H1 (cell line): ENCODE measurements at regions not wholly inside any gene's neighbourhood (a gene's known extent, or its start where the extent isn't known, plus 50 kb on each side); places are given as distances from the start of the nearest gene placed in this dataset.
"Not testable (repeated sequence)": the region's sequence is repeated elsewhere in the genome, so short reads cannot be mapped to it uniquely, and the experiment has no call there.

Source experiments
- CTCF ChIA-PET: fragments of 300-600 bp; sonication (Branson Sonifier 250); formaldehyde crosslinking; loops from one replicate; lab custom pipeline; 2021; ENCODE audit not compliant: partially characterized antibody; lab: Charles Lee
- POLR2A ChIA-PET: fragments of 300-600 bp; sonication (Branson Sonifier 250); formaldehyde crosslinking; loops from one replicate; lab custom pipeline; 2021; ENCODE audit warnings: inconsistent platforms; ENCODE audit not compliant: partially characterized antibody; lab: Charles Lee
- DNase-seq, 2 experiments: peaks; one replicate each; pipeline versions ENCODE4 v3.0.0 to v3.0.0-alpha.2; 2010 to 2022; ENCODE audit warnings: low spot score in 2 of 2, low read depth in 1 of 2, mixed read lengths in 1 of 2
- FAIRE-seq: peaks from 2 replicates; lab custom pipeline; 2011; peaks lifted over from hg19 to GRCh38; lab: Jason Lieb, UNC
- H2AFZ ChIP-seq: 2 replicates; pipeline ENCODE4 v1.8.1; 2012; ENCODE audit warnings: low read length, inconsistent platforms
- H2AK5ac ChIP-seq: 2 replicates; pipeline ENCODE4 v1.6.1; 2013; ENCODE audit warnings: low read depth, low read length
- H2BK120ac ChIP-seq: replicated peaks from 2 replicates; pipeline ENCODE3; 2013; ENCODE audit warnings: low read depth, low read length, inconsistent platforms
- H2BK12ac ChIP-seq: 2 replicates; pipeline ENCODE4 v1.6.1; 2013; ENCODE audit warnings: low read depth, low read length
- H2BK15ac ChIP-seq: 2 replicates; pipeline ENCODE4 v1.6.1; 2013; ENCODE audit warnings: low read length
- H2BK20ac ChIP-seq: 2 replicates; pipeline ENCODE4 v1.6.1; 2013; ENCODE audit warnings: low read length
- H2BK5ac ChIP-seq: 2 replicates; pipeline ENCODE4 v1.6.1; 2013; ENCODE audit warnings: low read depth, low read length
- H3K14ac ChIP-seq: 2 replicates; pipeline ENCODE4 v1.6.1; 2013; ENCODE audit warnings: inconsistent platforms; ENCODE audit not compliant: insufficient read length
- H3K18ac ChIP-seq: 2 replicates; pipeline ENCODE4 v1.6.1; 2013; ENCODE audit warnings: low read length; ENCODE audit errors: extremely low read depth
- H3K23ac ChIP-seq: 2 replicates; pipeline ENCODE4 v1.6.1; 2013; ENCODE audit warnings: inconsistent platforms; ENCODE audit not compliant: insufficient read length
- H3K23me2 ChIP-seq: 2 replicates; pipeline ENCODE4 v1.6.1; 2013; ENCODE audit warnings: low read depth, low read length
- H3K27ac ChIP-seq: 2 replicates; pipeline ENCODE4 v1.6.1; 2011; ENCODE audit warnings: low read depth, low read length, inconsistent platforms
- H3K27me3 ChIP-seq, 4 experiments: replicated peaks in 1 of 4; 1 replicate in 1 of 4; 2 replicates in 3 of 4; pipeline versions ENCODE4 v1.6.1 to v1.8.1; 2011 to 2013; ENCODE audit warnings: low read length in 3 of 4, mild to moderate bottlenecking in 3 of 4, inconsistent platforms in 2 of 4, mixed read lengths in 2 of 4, moderate library complexity in 1 of 4; ENCODE audit not compliant: control insufficient read depth in 3 of 4, insufficient read depth in 3 of 4; ENCODE audit errors: extremely low read depth in 1 of 4
- H3K36me3 ChIP-seq, 4 experiments: 2 replicates each; pipeline versions ENCODE4 v1.6.1 to v1.8.1; 2011 to 2013; ENCODE audit warnings: mild to moderate bottlenecking in 4 of 4, low read length in 3 of 4, moderate library complexity in 2 of 4, control low read depth in 1 of 4, inconsistent platforms in 1 of 4; ENCODE audit not compliant: insufficient read depth in 4 of 4, control insufficient read depth in 2 of 4
- H3K4ac ChIP-seq: replicated peaks from 2 replicates; pipeline ENCODE3; 2013; ENCODE audit warnings: low read length, low read depth, mixed read lengths, inconsistent platforms; ENCODE audit not compliant: insufficient read length
- H3K4me1 ChIP-seq, 4 experiments: replicated peaks in 1 of 4; 1 replicate in 1 of 4; 2 replicates in 3 of 4; pipeline versions ENCODE4 v1.6.1 to v1.8.1; 2011 to 2013; ENCODE audit warnings: low read length in 3 of 4, inconsistent platforms in 2 of 4, mixed read lengths in 1 of 4; ENCODE audit not compliant: insufficient read depth in 4 of 4, control insufficient read depth in 3 of 4
- H3K4me2 ChIP-seq, 2 experiments: 2 replicates each; pipeline versions ENCODE4 v1.6.1 to v1.8.1; 2011 to 2013; ENCODE audit warnings: low read depth in 2 of 2, low read length in 2 of 2, control low read depth in 1 of 2, inconsistent platforms in 1 of 2, mild to moderate bottlenecking in 1 of 2; ENCODE audit not compliant: insufficient read depth in 1 of 2
- H3K4me3 ChIP-seq, 4 experiments: fragments of 200-600, 300-600 bp in 1 of 4; sonication (generic), shearing (Covaris generic), sonication (Bioruptor Twin) in 1 of 4; 2 replicates each; pipeline versions ENCODE4 v1.5.1 to v1.8.1; 2011 to 2016; ENCODE audit warnings: low read length in 4 of 4, low read depth in 3 of 4, control low read depth in 2 of 4, inconsistent platforms in 2 of 4, mild to moderate bottlenecking in 2 of 4, mixed read lengths in 1 of 4, moderate library complexity in 1 of 4; ENCODE audit not compliant: insufficient read depth in 2 of 4; ENCODE audit errors: extremely low read depth in 1 of 4
- H3K56ac ChIP-seq: replicated peaks from 2 replicates; pipeline ENCODE3; 2013; ENCODE audit warnings: low read depth, mild to moderate bottlenecking, mixed read lengths, low read length, inconsistent platforms; ENCODE audit not compliant: insufficient read length
- H3K79me1 ChIP-seq: 2 replicates; pipeline ENCODE4 v1.6.1; 2013; ENCODE audit warnings: low read depth, low read length, control low read depth
- H3K79me2 ChIP-seq, 2 experiments: 2 replicates each; pipeline versions ENCODE4 v1.6.1 to v1.8.1; 2012 to 2013; ENCODE audit warnings: low read length in 2 of 2, mild to moderate bottlenecking in 2 of 2, inconsistent platforms in 1 of 2; ENCODE audit not compliant: insufficient read depth in 2 of 2, control insufficient read depth in 1 of 2
- H3K9ac ChIP-seq, 4 experiments: replicated peaks in 1 of 4; 1 replicate in 1 of 4; 2 replicates in 3 of 4; pipeline versions ENCODE4 v1.6.1 to v1.8.1; 2011 to 2013; ENCODE audit warnings: low read depth in 3 of 4, low read length in 3 of 4, control low read depth in 2 of 4, mild to moderate bottlenecking in 2 of 4, moderate library complexity in 2 of 4, inconsistent platforms in 1 of 4; ENCODE audit errors: extremely low read depth in 1 of 4
- H3K9me3 ChIP-seq, 2 experiments: 2 replicates each; pipeline versions ENCODE4 v1.6.1 to v1.8.1; 2012 to 2013; ENCODE audit warnings: mild to moderate bottlenecking in 2 of 2, moderate library complexity in 2 of 2, control low read depth in 1 of 2, inconsistent platforms in 1 of 2, low read depth in 1 of 2, low read length in 1 of 2, mixed read lengths in 1 of 2; ENCODE audit not compliant: insufficient read depth in 2 of 2
- H4K20me1 ChIP-seq, 2 experiments: replicated peaks in 1 of 2; 2 replicates each; pipeline versions ENCODE3 to v1.8.1; 2011 to 2013; ENCODE audit warnings: inconsistent platforms in 2 of 2, low read length in 2 of 2, mild to moderate bottlenecking in 1 of 2; ENCODE audit not compliant: insufficient read depth in 2 of 2, control insufficient read depth in 1 of 2
- H4K5ac ChIP-seq: 2 replicates; pipeline ENCODE4 v1.6.1; 2013; ENCODE audit warnings: low read length, low read depth, mixed read lengths, inconsistent platforms; ENCODE audit not compliant: insufficient read length
- H4K8ac ChIP-seq: 2 replicates; pipeline ENCODE4 v1.8.0; 2013; ENCODE audit warnings: mild to moderate bottlenecking, moderate library complexity, low read length, inconsistent platforms; ENCODE audit not compliant: insufficient read depth; ENCODE audit errors: extremely low read depth
- H4K91ac ChIP-seq: replicated peaks from 2 replicates; pipeline ENCODE3; 2013; ENCODE audit warnings: low read length, mixed read lengths, inconsistent platforms; ENCODE audit not compliant: insufficient read length
- WGBS, 2 experiments: shearing (Covaris generic) in 1 of 2; methylation state at CpG; one replicate each; pipeline versions ENCODE4 v1.1.6 to v1.1.7; 2013 to 2015; ENCODE audit warnings: low lambda C conversion rate in 2 of 2, mixed read lengths in 2 of 2, inconsistent platforms in 1 of 2, low coverage in 1 of 2, missing lambda C conversion rate in 1 of 2; ENCODE audit not compliant: insufficient replicate concordance in 2 of 2, insufficient coverage in 1 of 2, insufficient read length in 1 of 2; ENCODE audit errors: extremely low coverage in 1 of 2, missing lambda C conversion rate in 1 of 2; 5-methylcytosine and 5-hydroxymethylcytosine counted together

- H2BK12ac ChIP-seq, POLR2A ChIA-PET, H3K56ac ChIP-seq, H2BK120ac ChIP-seq, H3K23me2 ChIP-seq, H3K14ac ChIP-seq, H3K23ac ChIP-seq, H4K8ac ChIP-seq, H2BK15ac ChIP-seq, H4K91ac ChIP-seq, H4K20me1 ChIP-seq, H3K4me1 ChIP-seq, H3K9ac ChIP-seq, H3K27me3 ChIP-seq, H3K9me3 ChIP-seq, H3K4ac ChIP-seq, H3K79me2 ChIP-seq, DNase-seq, H3K18ac ChIP-seq, H2AFZ ChIP-seq, H3K36me3 ChIP-seq, H3K4me2 ChIP-seq, H2AK5ac ChIP-seq, H3K4me3 ChIP-seq, H3K79me1 ChIP-seq, H2BK5ac ChIP-seq, H3K27ac ChIP-seq, FAIRE-seq, H4K5ac ChIP-seq, H2BK20ac ChIP-seq, CTCF ChIA-PET: not testable (repeated sequence)
- WGBS, 2 experiments = 93% methylated on average over 12 of the region's 29 CpGs; no CpG with 5 or more reads in 1 of the 2 experiments
These were observed 112.1 kb upstream of the GOT2 start for GRCh38 chr16:58846226-58846625.
